Erythroblast (primary cell): ENCODE measurements at regions not wholly inside any gene's neighbourhood (a gene's known extent, or its start where the extent isn't known, plus 50 kb on each side); places are given as distances from the start of the nearest gene placed in this dataset.

ENCODE experiments used
- DNase-seq, 2 experiments: peaks; one replicate each; lab custom pipeline; 2025; lab: John Stamatoyannopoulos, UW
- GATA1 ChIP-seq: IDR thresholded peaks from 2 replicates; pipeline ENCODE4 v1.6.1; 2011; ENCODE audit warnings: low read depth, mild to moderate bottlenecking, control low read depth, low read length, moderate library complexity
- POLR2A ChIP-seq: IDR thresholded peaks from 2 replicates; pipeline ENCODE4 v1.6.1; 2011; ENCODE audit warnings: mild to moderate bottlenecking, low read length

GRCh38 chr5:78705826-78706225 lies 57.3 kb upstream of the LHFPL2 start:
- TF ChIP-seq GATA1 = no peak
- no peak for TF ChIP-seq POLR2A
- no peak for DNase-seq

- TF ChIP-seq GATA1 = no peak
- TF ChIP-seq POLR2A = no peak
- DNase-seq = no peak
Observed at GRCh38 chr5:78701795-78702410, 53.3 kb upstream of the LHFPL2 start.

GRCh38 chr5:78699552-78700153 lies 51.1 kb upstream of the LHFPL2 start:
- TF ChIP-seq POLR2A = no peak
- TF ChIP-seq GATA1 = no peak
- DNase-seq = peak in 1 of 2 experiments; percentile 34

DNA sequence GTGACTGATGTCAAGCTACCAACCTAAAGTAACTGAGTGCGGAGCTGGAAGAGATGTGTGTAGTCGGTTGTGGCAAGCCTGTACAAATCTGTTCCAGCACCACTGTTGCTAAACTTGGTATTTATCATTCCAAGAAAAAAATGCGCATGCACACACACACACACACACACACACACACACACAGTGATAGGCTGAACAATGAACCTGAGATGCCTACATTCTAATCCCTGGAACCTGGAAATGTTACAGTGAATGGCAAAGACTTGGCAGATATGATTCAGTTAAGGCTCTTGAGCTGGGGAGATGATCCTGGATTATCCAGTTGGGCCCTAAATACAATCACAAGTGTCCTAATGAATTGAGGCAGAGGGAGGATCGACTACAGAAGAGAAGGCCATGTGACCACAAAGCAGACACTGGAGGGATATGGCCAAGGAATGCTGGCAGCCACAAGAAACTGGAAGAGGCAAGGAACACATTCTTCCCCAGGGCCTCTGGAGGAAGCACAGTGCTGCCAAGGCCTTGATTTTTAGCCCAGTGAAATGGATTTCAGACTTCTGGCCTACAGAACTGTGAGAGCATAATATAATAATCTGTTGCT lies 49.7 kb upstream of the LHFPL2 start:
- no peak for DNase-seq
- no peak for TF ChIP-seq POLR2A
- no peak for TF ChIP-seq GATA1
